Prostate gland (tissue), 2 donors: ENCODE measurements at regions not wholly inside any gene's neighbourhood (a gene's known extent, or its start where the extent isn't known, plus 50 kb on each side); places are given as distances from the start of the nearest gene placed in this dataset.

Experiments used
- DNase-seq: peaks from one replicate; pipeline ENCODE4 v3.0.0-alpha.2; 2019; ENCODE audit warnings: low spot score
- H3K27ac ChIP-seq, 2 donors: fragments of 200-600 bp; sonication (generic); 2 replicates each; pipeline ENCODE4 v1.5.1; 2017 to 2019
- H3K27me3 ChIP-seq: fragments of 200-600 bp; sonication (generic); replicated peaks from 2 replicates; pipeline ENCODE4 v1.5.1; 2019; ENCODE audit not compliant: insufficient read depth
- H3K36me3 ChIP-seq, 2 donors: fragments of 200-600 bp; sonication (generic); 1 replicate in 1 of 2; 2 replicates in 1 of 2; pipeline versions ENCODE4 v1.5.1 to v1.8.1; 2017 to 2019
- H3K4me1 ChIP-seq: fragments of 200-600 bp; sonication (generic); replicated peaks from 2 replicates; pipeline ENCODE4 v1.5.1; 2019
- H3K4me3 ChIP-seq, 2 donors: fragments of 200-600 bp; sonication (generic); 2 replicates each; pipeline ENCODE4 v1.5.1; 2017 to 2019
- H3K9me3 ChIP-seq: fragments of 200-600 bp; sonication (generic); 2 replicates; pipeline ENCODE4 v1.5.1; 2017
- POLR2A ChIP-seq: fragments of 450-650 bp; IDR thresholded peaks from one replicate; pipeline ENCODE4 v1.6.1; 2016; ENCODE audit warnings: antibody characterized with exemption, mild to moderate bottlenecking
- POLR2AphosphoS5 ChIP-seq: sonication (generic); formaldehyde crosslinking; IDR thresholded peaks from one replicate; pipeline ENCODE4 v1.6.1; 2017; ENCODE audit warnings: antibody characterized with exemption
- WGBS: methylation state at CpG from one replicate; pipeline ENCODE4 v1.1.5; 2018; 5-methylcytosine and 5-hydroxymethylcytosine counted together
- intact Hi-C: fragments of 100-400 bp; cut with DNase I; formaldehyde crosslinking; loops from one replicate; pipeline ENCODE4 v1.14.2; 2022
- TF ChIP-seq, protein P1 (sequence below), 4 experiments: fragments of 200-600 bp in 2 of 4; fragments of 450-650 bp in 2 of 4; sonication (generic) in 2 of 4; IDR thresholded peaks; 1 replicate in 3 of 4; 2 replicates in 1 of 4; pipeline ENCODE4 v1.5.1; 2016 to 2019; ENCODE audit warnings: antibody characterized with exemption in 4 of 4, mild to moderate bottlenecking in 2 of 4, moderate library complexity in 2 of 4

DNA sequence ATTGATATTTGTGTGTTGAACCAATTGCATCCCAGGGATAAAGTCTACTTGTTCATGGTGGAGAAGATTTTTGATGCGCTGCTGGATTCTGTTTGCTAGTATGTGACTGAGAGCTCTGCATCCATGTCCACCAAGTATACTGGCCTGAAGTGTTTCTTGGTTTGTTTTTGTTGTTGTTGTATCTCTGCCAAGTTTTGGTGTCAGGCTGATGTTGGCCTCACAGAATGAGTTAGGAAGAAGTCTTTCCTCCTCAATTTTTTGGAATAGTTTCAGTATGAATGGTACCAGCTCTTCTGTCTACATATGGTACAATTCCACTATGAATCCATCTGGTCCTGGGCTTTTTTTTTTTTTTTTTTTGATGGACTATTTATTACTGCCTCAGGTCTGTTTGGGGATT is 50.9 kb upstream of the OSTN start:
- intact Hi-C loops, result no loop called here
- Histone ChIP-seq H3K36me3 (no peaks in the 10 kb centered on the region), H3K4me1 (no peaks in the 10 kb centered on the region), H3K27me3 (no peaks in the 10 kb centered on the region), H3K9me3 (no peaks in the 10 kb centered on the region), H3K27ac (no peak overlapping the region), H3K4me3 (no peak overlapping the region)
- 100% methylated on average over 1 of the region's 1 CpG for WGBS
- DNase-seq, result no peak
- TF ChIP-seq POLR2A (no peak), POLR2AphosphoS5 (no peak)
- TF ChIP-seq, protein P1, sequence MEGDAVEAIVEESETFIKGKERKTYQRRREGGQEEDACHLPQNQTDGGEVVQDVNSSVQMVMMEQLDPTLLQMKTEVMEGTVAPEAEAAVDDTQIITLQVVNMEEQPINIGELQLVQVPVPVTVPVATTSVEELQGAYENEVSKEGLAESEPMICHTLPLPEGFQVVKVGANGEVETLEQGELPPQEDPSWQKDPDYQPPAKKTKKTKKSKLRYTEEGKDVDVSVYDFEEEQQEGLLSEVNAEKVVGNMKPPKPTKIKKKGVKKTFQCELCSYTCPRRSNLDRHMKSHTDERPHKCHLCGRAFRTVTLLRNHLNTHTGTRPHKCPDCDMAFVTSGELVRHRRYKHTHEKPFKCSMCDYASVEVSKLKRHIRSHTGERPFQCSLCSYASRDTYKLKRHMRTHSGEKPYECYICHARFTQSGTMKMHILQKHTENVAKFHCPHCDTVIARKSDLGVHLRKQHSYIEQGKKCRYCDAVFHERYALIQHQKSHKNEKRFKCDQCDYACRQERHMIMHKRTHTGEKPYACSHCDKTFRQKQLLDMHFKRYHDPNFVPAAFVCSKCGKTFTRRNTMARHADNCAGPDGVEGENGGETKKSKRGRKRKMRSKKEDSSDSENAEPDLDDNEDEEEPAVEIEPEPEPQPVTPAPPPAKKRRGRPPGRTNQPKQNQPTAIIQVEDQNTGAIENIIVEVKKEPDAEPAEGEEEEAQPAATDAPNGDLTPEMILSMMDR (IDR thresholded peaks at IDR 0.05), result no peak

DNA sequence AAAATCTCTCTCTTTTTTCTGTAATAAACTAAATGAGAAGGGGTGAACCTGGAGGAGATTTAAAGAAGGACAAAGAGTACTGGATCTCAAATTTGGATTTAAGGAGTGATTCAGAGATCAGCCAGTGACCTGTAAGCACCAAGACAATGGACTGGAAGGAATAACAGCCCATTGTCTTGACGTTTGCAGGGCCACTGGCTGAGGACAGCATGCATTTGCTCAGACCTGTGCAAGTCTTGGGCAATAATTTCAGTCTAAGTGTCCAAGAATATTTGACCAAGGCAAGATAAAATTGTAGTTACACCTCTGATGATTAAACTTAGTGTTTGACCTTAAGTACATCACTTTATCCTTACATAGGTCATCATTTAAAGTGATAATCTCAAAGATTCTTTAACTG is 55.8 kb upstream of the OSTN start:
- intact Hi-C loops, result no loop called here
- TF ChIP-seq, protein P1 (IDR thresholded peaks at IDR 0.05), result no peak
- TF ChIP-seq POLR2A (no peak), POLR2AphosphoS5 (no peak)
- no peaks in the 10 kb centered on the region for H3K9me3 ChIP-seq
- DNase-seq, result no peak
- no peak overlapping the region for H3K4me3 ChIP-seq
- no peak overlapping the region for H3K27ac ChIP-seq
- no peaks in the 10 kb centered on the region for H3K36me3 ChIP-seq
- H3K4me1 ChIP-seq, result no peaks in the 10 kb centered on the region
- 41% methylated on average over 1 of the region's 1 CpG for WGBS
- no peaks in the 10 kb centered on the region for H3K27me3 ChIP-seq

DNA sequence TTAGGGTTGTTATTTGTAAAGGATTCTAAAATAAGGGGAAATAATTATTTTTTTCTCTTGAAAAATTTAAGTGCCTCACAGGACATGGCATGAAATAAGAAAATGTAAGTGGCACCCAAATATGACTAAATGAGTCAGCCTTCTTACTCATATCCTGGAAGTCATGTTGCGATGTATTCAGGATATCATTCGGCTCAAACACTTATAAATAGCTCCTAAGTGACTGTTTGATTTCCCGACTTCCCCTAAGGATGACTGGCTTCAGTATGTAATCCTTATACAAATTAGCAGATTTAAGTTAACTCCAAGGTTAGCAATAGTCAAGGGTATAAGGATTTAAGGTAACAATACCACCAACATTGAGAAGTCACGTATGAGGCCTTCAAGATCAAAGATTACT is 57.3 kb upstream of the OSTN start:
- intact Hi-C loops, result no loop called here
- TF ChIP-seq POLR2AphosphoS5, result no peak
- TF ChIP-seq POLR2A, result no peak
- TF ChIP-seq, protein P1 (IDR thresholded peaks at IDR 0.05), result no peak
- 83% methylated on average over 4 of the region's 4 CpGs for WGBS
- Histone ChIP-seq H3K27me3 (no peaks in the 10 kb centered on the region), H3K4me1 (no peaks in the 10 kb centered on the region), H3K9me3 (no peaks in the 10 kb centered on the region), H3K27ac (no peak overlapping the region), H3K4me3 (no peak overlapping the region), H3K36me3 (no peaks in the 10 kb centered on the region)
- DNase-seq, result no peak

DNA sequence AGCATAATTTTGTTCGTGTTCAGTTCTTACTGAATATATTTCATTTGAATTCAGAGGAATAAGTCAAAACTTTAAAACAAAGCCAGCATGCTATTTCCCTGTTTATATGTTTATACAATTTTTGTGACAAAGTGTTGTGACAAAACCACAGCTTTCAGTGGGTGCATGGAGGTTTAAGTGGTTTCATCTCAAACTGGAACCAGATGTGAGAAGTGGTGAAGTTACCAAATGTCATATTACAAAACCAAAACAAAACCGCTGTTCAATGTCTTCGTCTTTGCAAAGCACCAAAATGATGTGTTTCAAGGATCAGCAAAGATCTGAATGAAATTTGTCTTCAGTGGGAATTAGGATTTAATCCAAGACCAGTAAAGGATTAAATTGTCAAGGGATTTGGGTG is 59.3 kb upstream of the OSTN start:
- intact Hi-C loops, result no loop called here
- 95% methylated on average over 3 of the region's 3 CpGs for WGBS
- Histone ChIP-seq H3K4me1 (no peaks in the 10 kb centered on the region), H3K4me3 (no peak overlapping the region), H3K9me3 (no peaks in the 10 kb centered on the region), H3K36me3 (no peaks in the 10 kb centered on the region), H3K27ac (no peak overlapping the region), H3K27me3 (no peaks in the 10 kb centered on the region)
- no peak for DNase-seq
- TF ChIP-seq POLR2AphosphoS5 (no peak), POLR2A (no peak)

DNA sequence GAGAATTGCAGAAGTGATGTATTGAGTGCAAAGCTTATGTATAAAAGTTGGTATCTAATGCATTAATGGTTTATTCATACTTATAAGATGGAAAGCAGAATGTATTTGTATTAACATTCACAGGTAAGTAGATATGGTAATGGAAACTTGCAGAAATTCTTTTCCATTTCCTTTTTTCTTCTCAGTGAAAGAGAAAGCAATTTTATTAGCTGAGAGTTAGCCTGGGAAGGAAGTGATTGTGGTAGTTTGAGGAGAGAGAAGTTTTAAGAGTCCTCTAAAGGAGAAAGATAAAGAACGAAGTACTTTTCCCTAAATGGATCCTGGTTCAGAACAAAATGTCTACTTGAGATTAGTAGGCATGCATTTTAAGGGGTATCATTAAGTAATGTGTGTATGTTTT is 60.1 kb upstream of the OSTN start:
- Histone ChIP-seq H3K4me3 (no peak overlapping the region), H3K36me3 (no peaks in the 10 kb centered on the region), H3K27me3 (no peaks in the 10 kb centered on the region), H3K27ac (no peak overlapping the region), H3K9me3 (no peaks in the 10 kb centered on the region), H3K4me1 (no peaks in the 10 kb centered on the region)
- 64% methylated on average over 1 of the region's 1 CpG for WGBS
- intact Hi-C loops, result no loop called here
- TF ChIP-seq, protein P1 (IDR thresholded peaks at IDR 0.05), result no peak
- TF ChIP-seq POLR2A (no peak), POLR2AphosphoS5 (no peak)
- DNase-seq, result no peak
